ENCODE measurements at regions not wholly inside any gene's neighbourhood (a gene's known extent, or its start where the extent isn't known, plus 50 kb on each side); places are given as distances from the start of the nearest gene placed in this dataset.

GRCh38 chr20:61056116-61056515 is 195.9 kb upstream of the CDH4 start:
- no peaks in the 10 kb centered on the region for H3K9me3 ChIP-seq (ENCODE audit: control insufficient read depth, low read length)
- no peak for DNase-seq
- H3K4me1 ChIP-seq (ENCODE audit: control insufficient read depth, insufficient read depth, low read length, poor library complexity, severe bottlenecking): no peaks in the 10 kb centered on the region
- no peak overlapping the region for H3K4me3 ChIP-seq (ENCODE audit: insufficient read depth, low read depth, low read length, poor library complexity, severe bottlenecking)
- no peaks in the 10 kb centered on the region for H3K36me3 ChIP-seq (ENCODE audit: control insufficient read depth, insufficient read depth, low read length)
- no peak overlapping the region for H3K27ac ChIP-seq (ENCODE audit: insufficient read depth, low read length, poor library complexity, severe bottlenecking)
- no peaks in the 10 kb centered on the region for H3K27me3 ChIP-seq (replicated peaks; ENCODE audit: control insufficient read depth, insufficient read depth, low read length, poor library complexity, severe bottlenecking)

- no peak overlapping the region for H3K4me3 ChIP-seq (ENCODE audit: insufficient read depth, low read depth, low read length, poor library complexity, severe bottlenecking)
- no peak for DNase-seq
- H3K36me3 ChIP-seq (ENCODE audit: control insufficient read depth, insufficient read depth, low read length): no peaks in the 10 kb centered on the region
- no peak overlapping the region for H3K27ac ChIP-seq (ENCODE audit: insufficient read depth, low read length, poor library complexity, severe bottlenecking)
- H3K27me3 ChIP-seq (replicated peaks; ENCODE audit: control insufficient read depth, insufficient read depth, low read length, poor library complexity, severe bottlenecking): no peaks in the 10 kb centered on the region
- no peaks in the 10 kb centered on the region for H3K9me3 ChIP-seq (ENCODE audit: control insufficient read depth, low read length)
- H3K4me1 ChIP-seq (ENCODE audit: control insufficient read depth, insufficient read depth, low read length, poor library complexity, severe bottlenecking): no peaks in the 10 kb centered on the region
Observed at GRCh38 chr20:61056627-61057442, 195.2 kb upstream of the CDH4 start.

DNA sequence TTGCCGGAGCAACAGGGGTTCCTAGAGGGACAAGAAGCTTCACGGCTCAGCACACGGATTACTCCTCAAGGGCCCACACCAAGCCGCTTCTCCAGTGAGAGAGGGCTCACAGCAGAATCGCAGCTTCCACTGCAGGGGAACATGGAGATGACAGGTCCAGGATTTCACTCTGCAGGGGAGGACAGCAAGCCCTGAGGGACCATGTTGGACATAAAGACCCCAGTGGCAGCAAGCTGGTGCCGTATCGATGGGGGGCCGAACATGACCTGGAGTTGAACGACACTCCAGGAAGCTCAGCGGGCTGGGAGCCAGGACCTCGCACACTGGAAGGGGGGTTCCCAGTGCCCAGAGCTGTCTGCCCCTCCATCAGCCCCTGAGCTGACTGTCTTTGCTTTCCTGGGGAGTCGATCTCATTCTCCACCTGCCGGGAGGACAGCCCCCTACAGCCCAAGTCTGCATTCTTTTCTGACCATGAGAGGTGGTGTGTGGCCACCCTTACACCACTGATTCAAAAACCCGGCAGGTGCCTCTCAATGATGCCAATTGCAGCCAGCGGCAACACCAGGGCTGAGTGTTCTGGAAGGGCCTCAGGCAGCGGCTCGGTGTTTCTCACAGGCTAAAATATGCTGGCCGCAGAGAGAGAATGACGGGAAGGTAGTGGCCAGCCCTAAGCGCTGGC is 194.5 kb upstream of the CDH4 start:
- Histone ChIP-seq H3K36me3 (ENCODE audit: control insufficient read depth, insufficient read depth, low read length) (no peaks in the 10 kb centered on the region), H3K4me3 (ENCODE audit: insufficient read depth, low read depth, low read length, poor library complexity, severe bottlenecking) (no peak overlapping the region), H3K27me3 (replicated peaks; ENCODE audit: control insufficient read depth, insufficient read depth, low read length, poor library complexity, severe bottlenecking) (no peaks in the 10 kb centered on the region), H3K9me3 (ENCODE audit: control insufficient read depth, low read length) (no peaks in the 10 kb centered on the region), H3K4me1 (ENCODE audit: control insufficient read depth, insufficient read depth, low read length, poor library complexity, severe bottlenecking) (no peaks in the 10 kb centered on the region), H3K27ac (ENCODE audit: insufficient read depth, low read length, poor library complexity, severe bottlenecking) (no peak overlapping the region)
- DNase-seq: no peak

- Histone ChIP-seq H3K4me1 (ENCODE audit: control insufficient read depth, insufficient read depth, low read length, poor library complexity, severe bottlenecking) (no peaks in the 10 kb centered on the region), H3K36me3 (ENCODE audit: control insufficient read depth, insufficient read depth, low read length) (no peaks in the 10 kb centered on the region), H3K27me3 (replicated peaks; ENCODE audit: control insufficient read depth, insufficient read depth, low read length, poor library complexity, severe bottlenecking) (no peaks in the 10 kb centered on the region), H3K4me3 (ENCODE audit: insufficient read depth, low read depth, low read length, poor library complexity, severe bottlenecking) (no peak overlapping the region), H3K27ac (ENCODE audit: insufficient read depth, low read length, poor library complexity, severe bottlenecking) (no peak overlapping the region), H3K9me3 (ENCODE audit: control insufficient read depth, low read length) (no peaks in the 10 kb centered on the region)
- DNase-seq: no peak
Observed at GRCh38 chr20:61061981-61062380, 190.1 kb upstream of the CDH4 start.

DNA sequence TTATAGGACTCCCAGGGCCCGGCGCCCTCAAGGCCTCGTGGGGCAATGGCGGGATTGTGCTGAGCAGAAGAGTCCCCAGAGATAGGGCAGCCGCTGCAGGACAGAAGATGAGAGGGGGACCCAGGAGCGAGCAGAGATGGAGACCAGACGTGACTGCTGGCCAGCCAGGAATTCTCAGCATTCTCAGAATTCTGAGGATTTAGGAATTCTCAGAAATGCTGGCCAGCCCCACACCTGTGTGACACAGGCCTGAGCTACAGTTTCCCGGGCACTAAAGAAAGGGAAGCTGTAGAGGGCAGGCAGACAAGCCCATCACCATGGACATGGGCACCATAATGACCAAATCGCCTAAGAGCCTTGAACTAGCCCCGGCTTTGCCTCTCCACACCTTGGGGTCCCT is 186.2 kb upstream of the CDH4 start:
- H3K4me1 ChIP-seq (ENCODE audit: control insufficient read depth, insufficient read depth, low read length, poor library complexity, severe bottlenecking): no peaks in the 10 kb centered on the region
- no peak for DNase-seq
- no peaks in the 10 kb centered on the region for H3K36me3 ChIP-seq (ENCODE audit: control insufficient read depth, insufficient read depth, low read length)

DNA sequence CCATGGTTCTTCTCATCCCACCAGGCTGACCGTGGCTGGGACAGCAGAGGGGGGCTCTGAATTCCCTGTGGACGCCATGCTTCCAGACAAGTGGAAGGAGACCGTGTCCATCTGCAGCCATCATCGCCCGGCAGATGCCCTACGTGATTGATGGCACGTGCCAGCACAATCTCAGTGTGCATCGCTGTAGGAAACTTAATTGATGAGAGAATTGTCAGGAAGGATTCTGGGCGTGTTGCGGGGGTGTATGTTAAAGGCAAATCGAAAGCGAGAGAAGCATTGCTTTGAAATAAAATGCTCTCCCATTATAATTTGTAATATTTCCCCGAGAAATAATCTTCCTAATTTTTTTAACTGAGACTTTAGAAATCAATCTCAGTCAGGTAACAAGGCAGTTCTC is 185.5 kb upstream of the CDH4 start:
- Histone ChIP-seq H3K9me3 (ENCODE audit: control insufficient read depth, low read length) (no peaks in the 10 kb centered on the region), H3K27ac (ENCODE audit: insufficient read depth, low read length, poor library complexity, severe bottlenecking) (no peak overlapping the region), H3K4me3 (ENCODE audit: insufficient read depth, low read depth, low read length, poor library complexity, severe bottlenecking) (no peak overlapping the region), H3K4me1 (ENCODE audit: control insufficient read depth, insufficient read depth, low read length, poor library complexity, severe bottlenecking) (no peaks in the 10 kb centered on the region), H3K27me3 (replicated peaks; ENCODE audit: control insufficient read depth, insufficient read depth, low read length, poor library complexity, severe bottlenecking) (no peaks in the 10 kb centered on the region), H3K36me3 (ENCODE audit: control insufficient read depth, insufficient read depth, low read length) (no peaks in the 10 kb centered on the region)
- DNase-seq: no peak

More for the DNA sequence above, 186.2 kb upstream of the CDH4 start:
- no peaks in the 10 kb centered on the region for H3K9me3 ChIP-seq (ENCODE audit: control insufficient read depth, low read length)
- no peak overlapping the region for H3K27ac ChIP-seq (ENCODE audit: insufficient read depth, low read length, poor library complexity, severe bottlenecking)
- no peaks in the 10 kb centered on the region for H3K27me3 ChIP-seq (replicated peaks; ENCODE audit: control insufficient read depth, insufficient read depth, low read length, poor library complexity, severe bottlenecking)
- no peak overlapping the region for H3K4me3 ChIP-seq (ENCODE audit: insufficient read depth, low read depth, low read length, poor library complexity, severe bottlenecking)

GRCh38 chr20:61067221-61067620 is 184.8 kb upstream of the CDH4 start:
- Histone ChIP-seq H3K9me3 (ENCODE audit: control insufficient read depth, low read length) (no peaks in the 10 kb centered on the region), H3K36me3 (ENCODE audit: control insufficient read depth, insufficient read depth, low read length) (no peaks in the 10 kb centered on the region), H3K27me3 (replicated peaks; ENCODE audit: control insufficient read depth, insufficient read depth, low read length, poor library complexity, severe bottlenecking) (no peaks in the 10 kb centered on the region), H3K27ac (ENCODE audit: insufficient read depth, low read length, poor library complexity, severe bottlenecking) (no peak overlapping the region), H3K4me3 (ENCODE audit: insufficient read depth, low read depth, low read length, poor library complexity, severe bottlenecking) (no peak overlapping the region), H3K4me1 (ENCODE audit: control insufficient read depth, insufficient read depth, low read length, poor library complexity, severe bottlenecking) (no peaks in the 10 kb centered on the region)
- DNase-seq: no peak

- DNase-seq: no peak
- no peaks in the 10 kb centered on the region for H3K27me3 ChIP-seq (replicated peaks; ENCODE audit: control insufficient read depth, insufficient read depth, low read length, poor library complexity, severe bottlenecking)
- H3K27ac ChIP-seq (ENCODE audit: insufficient read depth, low read length, poor library complexity, severe bottlenecking): no peak overlapping the region
- no peaks in the 10 kb centered on the region for H3K36me3 ChIP-seq (ENCODE audit: control insufficient read depth, insufficient read depth, low read length)
- no peak overlapping the region for H3K4me3 ChIP-seq (ENCODE audit: insufficient read depth, low read depth, low read length, poor library complexity, severe bottlenecking)
- H3K9me3 ChIP-seq (ENCODE audit: control insufficient read depth, low read length): no peaks in the 10 kb centered on the region
- H3K4me1 ChIP-seq (ENCODE audit: control insufficient read depth, insufficient read depth, low read length, poor library complexity, severe bottlenecking): no peaks in the 10 kb centered on the region
Observed at GRCh38 chr20:61072398-61072797, 179.7 kb upstream of the CDH4 start.

- no peak for DNase-seq
- H3K4me1 ChIP-seq (ENCODE audit: control insufficient read depth, insufficient read depth, low read length, poor library complexity, severe bottlenecking): no peaks in the 10 kb centered on the region
- no peak overlapping the region for H3K4me3 ChIP-seq (ENCODE audit: insufficient read depth, low read depth, low read length, poor library complexity, severe bottlenecking)
- no peak overlapping the region for H3K27ac ChIP-seq (ENCODE audit: insufficient read depth, low read length, poor library complexity, severe bottlenecking)
- no peaks in the 10 kb centered on the region for H3K9me3 ChIP-seq (ENCODE audit: control insufficient read depth, low read length)
- no peaks in the 10 kb centered on the region for H3K36me3 ChIP-seq (ENCODE audit: control insufficient read depth, insufficient read depth, low read length)
- no peaks in the 10 kb centered on the region for H3K27me3 ChIP-seq (replicated peaks; ENCODE audit: control insufficient read depth, insufficient read depth, low read length, poor library complexity, severe bottlenecking)
Observed at GRCh38 chr20:61073376-61073775, 178.7 kb upstream of the CDH4 start.

DNA sequence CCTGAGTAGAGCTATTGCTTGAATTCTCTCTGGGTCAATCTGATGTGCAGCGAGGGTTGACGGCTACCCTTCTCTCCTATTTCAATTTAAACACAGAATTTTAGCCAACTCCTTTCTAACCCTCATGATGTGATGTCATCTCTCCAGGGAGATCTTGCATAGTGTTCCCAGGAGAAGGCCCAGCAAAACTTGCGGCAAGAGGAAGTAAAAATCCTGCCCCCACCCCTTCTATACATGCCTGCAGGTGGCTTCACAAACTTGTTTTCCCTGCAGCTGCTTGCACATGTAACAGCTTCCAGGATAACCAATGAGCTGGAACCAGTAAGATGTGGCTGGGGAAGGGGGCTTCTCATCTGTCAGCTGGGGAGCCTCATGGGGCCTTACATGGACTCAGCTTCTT is 169.3 kb upstream of the CDH4 start:
- H3K27ac ChIP-seq (ENCODE audit: insufficient read depth, low read length, poor library complexity, severe bottlenecking): no peak overlapping the region
- no peaks in the 10 kb centered on the region for H3K4me1 ChIP-seq (ENCODE audit: control insufficient read depth, insufficient read depth, low read length, poor library complexity, severe bottlenecking)
- no peak overlapping the region for H3K4me3 ChIP-seq (ENCODE audit: insufficient read depth, low read depth, low read length, poor library complexity, severe bottlenecking)
- no peaks in the 10 kb centered on the region for H3K27me3 ChIP-seq (replicated peaks; ENCODE audit: control insufficient read depth, insufficient read depth, low read length, poor library complexity, severe bottlenecking)
- no peak for DNase-seq
- H3K36me3 ChIP-seq (ENCODE audit: control insufficient read depth, insufficient read depth, low read length): no peaks in the 10 kb centered on the region
- H3K9me3 ChIP-seq (ENCODE audit: control insufficient read depth, low read length): no peaks in the 10 kb centered on the region

Measured in effector memory CD4-positive, alpha-beta T cell (primary cell).